Esophagus squamous epithelium (tissue), 4 donors: ENCODE measurements at regions not wholly inside any gene's neighbourhood (a gene's known extent, or its start where the extent isn't known, plus 50 kb on each side); places are given as distances from the start of the nearest gene placed in this dataset.

ENCODE experiments used
- CTCF ChIP-seq, 6 experiments: fragments of 450-650 bp in 4 of 6; fragments of 200-600 bp in 2 of 6; sonication (generic) in 2 of 6; IDR thresholded peaks; one replicate each; pipeline ENCODE4 v1.5.1; 2016 to 2019; ENCODE audit warnings: antibody characterized with exemption in 6 of 6, mild to moderate bottlenecking in 4 of 6, moderate library complexity in 4 of 6
- POLR2A ChIP-seq, 4 donors: fragments of 450-650 bp; IDR thresholded peaks; one replicate each; pipeline ENCODE4 v1.6.1; 2017; ENCODE audit warnings: antibody characterized with exemption in 4 of 4, mild to moderate bottlenecking in 4 of 4, moderate library complexity in 3 of 4

- TF ChIP-seq CTCF (IDR thresholded peaks at IDR 0.05) = no peak
- TF ChIP-seq POLR2A (IDR thresholded peaks at IDR 0.05) = no peak
Measured at GRCh38 chr12:46461907-46462640, 89.5 kb upstream of the SLC38A2 start.
